ENCODE measurements at regions not wholly inside any gene's neighbourhood (a gene's known extent, or its start where the extent isn't known, plus 50 kb on each side); places are given as distances from the start of the nearest gene placed in this dataset.

DNA sequence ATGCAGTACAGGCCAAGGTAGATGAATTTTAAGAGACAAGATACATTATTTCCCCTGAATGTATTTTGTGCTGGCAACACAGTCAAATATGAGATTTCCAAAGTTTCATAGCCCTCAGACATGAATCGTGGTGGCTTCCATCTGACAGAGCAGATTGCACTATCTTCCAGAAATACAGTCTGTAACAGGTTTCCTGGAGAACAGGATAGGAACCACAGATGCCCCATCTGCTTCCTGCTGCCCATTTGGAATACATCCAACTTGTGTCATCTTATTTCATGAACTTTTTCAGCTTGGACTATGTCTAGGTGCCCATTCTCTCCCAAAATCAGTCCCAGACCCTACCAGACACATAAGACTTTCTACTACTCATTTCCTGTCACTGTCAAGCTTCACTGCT is 426.0 kb downstream of the KIF16B start:
- TF ChIP-seq EP300 (IDR thresholded peaks at IDR 0.05; ENCODE audit: borderline replicate concordance) (no peak), ZBTB7A (IDR thresholded peaks at IDR 0.05; ENCODE audit: low read depth) (no peak), TCF12 (IDR thresholded peaks at IDR 0.05; ENCODE audit: low read depth) (no peak), RAD21 (IDR thresholded peaks at IDR 0.05; ENCODE audit: low read depth) (no peak), TEAD4 (IDR thresholded peaks at IDR 0.05) (no peak), YY1 (IDR thresholded peaks at IDR 0.05; ENCODE audit: low read depth) (no peak), TAF1 (IDR thresholded peaks at IDR 0.05; ENCODE audit: low read depth) (no peak), EGR1 (IDR thresholded peaks at IDR 0.05) (no peak), FOXM1 (IDR thresholded peaks at IDR 0.05; ENCODE audit: borderline replicate concordance, low read depth) (no peak), CREB1 (IDR thresholded peaks at IDR 0.05; ENCODE audit: low read depth) (no peak)
- TF ChIP-seq, protein P1, sequence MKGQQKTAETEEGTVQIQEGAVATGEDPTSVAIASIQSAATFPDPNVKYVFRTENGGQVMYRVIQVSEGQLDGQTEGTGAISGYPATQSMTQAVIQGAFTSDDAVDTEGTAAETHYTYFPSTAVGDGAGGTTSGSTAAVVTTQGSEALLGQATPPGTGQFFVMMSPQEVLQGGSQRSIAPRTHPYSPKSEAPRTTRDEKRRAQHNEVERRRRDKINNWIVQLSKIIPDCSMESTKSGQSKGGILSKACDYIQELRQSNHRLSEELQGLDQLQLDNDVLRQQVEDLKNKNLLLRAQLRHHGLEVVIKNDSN (IDR thresholded peaks at IDR 0.05): no peak

DNA sequence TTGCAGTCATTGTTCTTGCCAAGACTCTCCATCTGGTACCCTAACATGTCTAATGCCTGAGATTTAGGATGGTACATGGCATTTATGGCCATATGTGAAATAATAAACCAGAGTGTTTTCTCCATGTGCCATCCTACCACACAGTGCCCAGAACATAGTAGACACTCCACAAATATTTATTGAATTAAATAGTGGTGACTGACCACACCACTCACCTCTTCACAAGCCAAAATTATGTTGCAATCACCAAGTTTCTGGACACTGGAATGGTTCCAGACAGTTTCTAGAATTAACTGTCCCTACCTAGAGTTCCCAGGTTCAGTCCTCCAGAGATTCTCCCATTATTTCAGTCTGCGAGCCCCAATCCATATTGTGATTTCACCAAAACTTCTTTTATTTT is 427.3 kb downstream of the KIF16B start:
- TF ChIP-seq, protein P2, sequence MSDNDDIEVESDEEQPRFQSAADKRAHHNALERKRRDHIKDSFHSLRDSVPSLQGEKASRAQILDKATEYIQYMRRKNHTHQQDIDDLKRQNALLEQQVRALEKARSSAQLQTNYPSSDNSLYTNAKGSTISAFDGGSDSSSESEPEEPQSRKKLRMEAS (IDR thresholded peaks at IDR 0.05): no peak
- TF ChIP-seq NFIC (IDR thresholded peaks at IDR 0.05) (no peak), RAD21 (IDR thresholded peaks at IDR 0.05; ENCODE audit: low read depth) (no peak), CEBPB (IDR thresholded peaks at IDR 0.05) (no peak), TEAD4 (IDR thresholded peaks at IDR 0.05) (no peak), TAF1 (IDR thresholded peaks at IDR 0.05; ENCODE audit: low read depth) (no peak), YY1 (IDR thresholded peaks at IDR 0.05; ENCODE audit: low read depth) (no peak), EP300 (IDR thresholded peaks at IDR 0.05; ENCODE audit: borderline replicate concordance) (no peak), TCF12 (IDR thresholded peaks at IDR 0.05; ENCODE audit: low read depth) (no peak), CREB1 (IDR thresholded peaks at IDR 0.05; ENCODE audit: low read depth) (no peak)

DNA sequence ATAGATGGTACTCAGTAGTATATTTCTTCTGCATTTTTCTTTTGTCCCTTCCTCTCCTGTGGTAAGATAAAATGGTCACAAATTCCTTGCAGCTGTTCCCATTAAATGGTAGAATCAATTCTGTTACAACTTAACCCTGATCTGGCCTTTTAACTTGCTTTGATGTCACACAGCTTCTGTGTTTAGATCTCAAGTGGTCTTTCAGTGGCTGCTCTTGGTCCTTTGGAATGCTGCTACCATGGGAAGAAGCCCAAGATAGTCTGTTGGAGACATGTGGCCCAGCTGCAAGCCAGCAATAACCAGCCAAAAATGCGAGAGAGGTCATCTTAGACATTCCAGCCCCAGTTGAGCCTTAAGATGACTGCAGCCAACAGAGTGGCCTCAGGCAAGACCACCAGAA is 429.7 kb downstream of the KIF16B start:
- TF ChIP-seq, protein P1 (IDR thresholded peaks at IDR 0.05): no peak
- TF ChIP-seq TCF12 (IDR thresholded peaks at IDR 0.05; ENCODE audit: low read depth): no peak
- no peak for TF ChIP-seq ZBTB7A (IDR thresholded peaks at IDR 0.05; ENCODE audit: low read depth)
- no peak for TF ChIP-seq TEAD4 (IDR thresholded peaks at IDR 0.05)
- no peak for TF ChIP-seq EP300 (IDR thresholded peaks at IDR 0.05; ENCODE audit: borderline replicate concordance)
- no peak for TF ChIP-seq TAF1 (IDR thresholded peaks at IDR 0.05; ENCODE audit: low read depth)
- TF ChIP-seq, protein P2 (IDR thresholded peaks at IDR 0.05): no peak
- TF ChIP-seq, protein P3, sequence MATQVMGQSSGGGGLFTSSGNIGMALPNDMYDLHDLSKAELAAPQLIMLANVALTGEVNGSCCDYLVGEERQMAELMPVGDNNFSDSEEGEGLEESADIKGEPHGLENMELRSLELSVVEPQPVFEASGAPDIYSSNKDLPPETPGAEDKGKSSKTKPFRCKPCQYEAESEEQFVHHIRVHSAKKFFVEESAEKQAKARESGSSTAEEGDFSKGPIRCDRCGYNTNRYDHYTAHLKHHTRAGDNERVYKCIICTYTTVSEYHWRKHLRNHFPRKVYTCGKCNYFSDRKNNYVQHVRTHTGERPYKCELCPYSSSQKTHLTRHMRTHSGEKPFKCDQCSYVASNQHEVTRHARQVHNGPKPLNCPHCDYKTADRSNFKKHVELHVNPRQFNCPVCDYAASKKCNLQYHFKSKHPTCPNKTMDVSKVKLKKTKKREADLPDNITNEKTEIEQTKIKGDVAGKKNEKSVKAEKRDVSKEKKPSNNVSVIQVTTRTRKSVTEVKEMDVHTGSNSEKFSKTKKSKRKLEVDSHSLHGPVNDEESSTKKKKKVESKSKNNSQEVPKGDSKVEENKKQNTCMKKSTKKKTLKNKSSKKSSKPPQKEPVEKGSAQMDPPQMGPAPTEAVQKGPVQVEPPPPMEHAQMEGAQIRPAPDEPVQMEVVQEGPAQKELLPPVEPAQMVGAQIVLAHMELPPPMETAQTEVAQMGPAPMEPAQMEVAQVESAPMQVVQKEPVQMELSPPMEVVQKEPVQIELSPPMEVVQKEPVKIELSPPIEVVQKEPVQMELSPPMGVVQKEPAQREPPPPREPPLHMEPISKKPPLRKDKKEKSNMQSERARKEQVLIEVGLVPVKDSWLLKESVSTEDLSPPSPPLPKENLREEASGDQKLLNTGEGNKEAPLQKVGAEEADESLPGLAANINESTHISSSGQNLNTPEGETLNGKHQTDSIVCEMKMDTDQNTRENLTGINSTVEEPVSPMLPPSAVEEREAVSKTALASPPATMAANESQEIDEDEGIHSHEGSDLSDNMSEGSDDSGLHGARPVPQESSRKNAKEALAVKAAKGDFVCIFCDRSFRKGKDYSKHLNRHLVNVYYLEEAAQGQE (IDR thresholded peaks at IDR 0.05; ENCODE audit: low read depth): no peak
- no peak for TF ChIP-seq FOXM1 (IDR thresholded peaks at IDR 0.05; ENCODE audit: borderline replicate concordance, low read depth)
- TF ChIP-seq CREB1 (IDR thresholded peaks at IDR 0.05; ENCODE audit: low read depth): no peak
- no peak for TF ChIP-seq EGR1 (IDR thresholded peaks at IDR 0.05)
- no peak for TF ChIP-seq CEBPB (IDR thresholded peaks at IDR 0.05)
- no peak for TF ChIP-seq NFIC (IDR thresholded peaks at IDR 0.05)
- no peak for TF ChIP-seq RAD21 (IDR thresholded peaks at IDR 0.05; ENCODE audit: low read depth)
- no peak for TF ChIP-seq YY1 (IDR thresholded peaks at IDR 0.05; ENCODE audit: low read depth)

DNA sequence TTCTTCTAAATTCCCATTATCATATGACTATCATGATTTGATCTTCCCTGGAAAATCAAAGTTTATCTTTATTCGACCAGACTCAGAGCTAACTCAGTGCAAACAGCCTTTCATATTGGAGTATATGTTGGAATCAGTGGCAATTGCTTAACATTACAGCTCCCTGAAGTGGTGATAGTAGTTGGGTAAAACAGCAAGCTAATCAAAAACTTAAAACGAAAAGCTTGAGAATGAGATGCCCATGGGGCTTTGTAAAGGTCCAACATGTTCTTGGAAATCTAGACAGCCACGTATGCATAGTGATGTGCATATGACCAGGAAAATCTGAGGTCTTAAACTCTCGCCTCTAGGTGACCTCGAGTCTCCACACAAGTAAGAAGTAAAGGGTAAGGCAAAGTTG is 437.6 kb downstream of the KIF16B start:
- TF ChIP-seq CREB1 (IDR thresholded peaks at IDR 0.05; ENCODE audit: low read depth): no peak
- TF ChIP-seq NFIC (IDR thresholded peaks at IDR 0.05): no peak
- TF ChIP-seq TAF1 (IDR thresholded peaks at IDR 0.05; ENCODE audit: low read depth): no peak
- TF ChIP-seq EGR1 (IDR thresholded peaks at IDR 0.05): no peak
- no peak for TF ChIP-seq RAD21 (IDR thresholded peaks at IDR 0.05; ENCODE audit: low read depth)
- TF ChIP-seq FOXM1 (IDR thresholded peaks at IDR 0.05; ENCODE audit: borderline replicate concordance, low read depth): no peak
- TF ChIP-seq TCF12 (IDR thresholded peaks at IDR 0.05; ENCODE audit: low read depth): no peak
- no peak for TF ChIP-seq EP300 (IDR thresholded peaks at IDR 0.05; ENCODE audit: borderline replicate concordance)
- TF ChIP-seq, protein P3 (IDR thresholded peaks at IDR 0.05; ENCODE audit: low read depth): no peak
- TF ChIP-seq, protein P2 (IDR thresholded peaks at IDR 0.05): no peak
- TF ChIP-seq TEAD4 (IDR thresholded peaks at IDR 0.05): no peak
- TF ChIP-seq, protein P1 (IDR thresholded peaks at IDR 0.05): no peak
- TF ChIP-seq YY1 (IDR thresholded peaks at IDR 0.05; ENCODE audit: low read depth): no peak
- no peak for TF ChIP-seq ZBTB7A (IDR thresholded peaks at IDR 0.05; ENCODE audit: low read depth)
- TF ChIP-seq CEBPB (IDR thresholded peaks at IDR 0.05): no peak
